ENCODE measurements at regions not wholly inside any gene's neighbourhood (a gene's known extent, or its start where the extent isn't known, plus 50 kb on each side); places are given as distances from the start of the nearest gene placed in this dataset.

GRCh38 chr4:175129797-175130196 lies 211.6 kb downstream of the ADAM29 start:
- no peak for FAIRE-seq

DNA sequence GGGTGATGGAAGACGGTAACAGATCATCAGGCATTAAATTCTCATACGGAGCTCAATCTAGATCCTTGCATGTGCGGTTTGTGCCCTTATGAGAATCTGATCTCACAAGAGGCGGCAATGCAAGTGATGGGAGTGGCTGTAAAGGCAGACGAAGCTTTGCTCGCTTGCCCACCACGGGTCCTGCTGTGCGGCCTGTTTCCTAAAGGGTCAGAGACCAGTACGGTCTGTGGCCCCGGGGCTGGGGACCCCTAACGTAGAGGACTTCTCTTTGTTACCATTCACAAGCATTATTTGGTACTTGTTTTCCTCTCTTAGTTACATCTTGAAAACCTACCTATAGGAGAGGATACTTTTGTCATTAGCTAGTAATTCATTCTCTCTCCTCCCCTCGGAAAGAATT lies 221.0 kb downstream of the ADAM29 start:
- FAIRE-seq: no peak

DNA sequence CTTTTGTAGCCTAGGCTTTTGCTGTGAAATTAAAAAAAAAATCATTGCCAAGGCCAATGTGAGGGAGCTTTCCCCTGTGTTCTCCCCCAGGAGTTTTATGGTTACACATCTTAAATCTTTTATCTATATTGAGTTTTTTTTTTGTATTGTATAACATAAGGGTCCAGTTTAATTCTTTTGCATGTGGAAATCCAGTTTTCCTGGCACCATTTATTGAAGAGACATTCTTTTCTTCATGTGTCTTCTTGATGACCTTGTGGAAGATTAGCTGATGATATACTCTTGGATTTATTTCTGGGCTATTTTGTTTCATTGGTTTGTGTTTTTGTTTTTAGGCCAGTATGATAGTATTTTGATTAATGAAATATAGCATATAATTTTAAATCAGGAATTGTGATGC lies 225.0 kb downstream of the ADAM29 start:
- no peak for FAIRE-seq

- no peak for FAIRE-seq
Observed at GRCh38 chr4:175146799-175147198, 228.6 kb downstream of the ADAM29 start.

DNA sequence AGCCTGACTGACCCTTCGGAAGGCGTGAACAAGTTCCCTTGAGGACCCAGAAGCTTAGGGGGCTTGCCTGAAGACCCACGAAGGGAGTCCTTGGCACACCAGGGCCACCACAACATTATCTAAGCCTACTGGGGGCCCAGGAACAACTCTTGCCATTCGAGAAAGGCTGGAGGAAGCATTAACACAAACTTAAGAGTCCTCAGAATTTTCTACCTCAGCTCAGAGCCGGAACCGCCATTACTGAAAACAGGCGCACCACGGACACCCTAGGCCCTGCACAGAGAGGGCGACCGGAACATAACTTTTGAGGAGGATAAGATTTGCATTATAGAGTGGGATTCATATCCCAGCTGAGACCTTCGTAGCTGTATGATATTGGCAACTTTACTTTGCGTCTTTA lies 229.1 kb downstream of the ADAM29 start:
- no peak for FAIRE-seq

- FAIRE-seq: no peak
Observed at GRCh38 chr4:175166020-175166419, 247.9 kb downstream of the ADAM29 start.

GRCh38 chr4:175176710-175177109 lies 258.6 kb downstream of the ADAM29 start:
- FAIRE-seq: no peak

GRCh38 chr4:175190654-175191053 lies 272.5 kb downstream of the ADAM29 start:
- FAIRE-seq: no peak

DNA sequence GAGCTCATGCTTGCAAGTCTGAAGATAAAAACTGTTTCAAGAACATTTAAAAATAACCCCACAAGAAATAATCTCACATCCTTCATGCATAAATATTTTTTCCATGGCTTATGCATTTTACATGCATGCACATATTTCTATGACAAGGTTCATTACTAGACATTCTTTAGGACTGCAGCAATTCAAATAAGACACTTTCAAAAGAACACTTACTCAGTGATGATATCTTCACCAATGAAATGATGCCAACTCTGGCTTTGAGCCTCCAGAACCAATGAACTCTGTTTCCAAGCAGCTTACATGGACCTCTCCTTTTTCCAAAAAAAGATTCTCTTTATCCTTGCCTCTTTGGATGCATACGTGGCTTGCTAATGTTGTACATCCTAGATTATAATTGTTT lies 279.9 kb downstream of the ADAM29 start:
- FAIRE-seq: no peak

GRCh38 chr4:175215208-175215607 lies 297.1 kb downstream of the ADAM29 start:
- no peak for FAIRE-seq

GRCh38 chr4:175215657-175216056 lies 297.5 kb downstream of the ADAM29 start:
- no peak for FAIRE-seq

- FAIRE-seq: no peak
Observed at GRCh38 chr4:175229154-175229553, 311.0 kb downstream of the ADAM29 start.

- FAIRE-seq: peak; percentile 83
Observed at GRCh38 chr4:175234162-175234561, 316.0 kb downstream of the ADAM29 start.

DNA sequence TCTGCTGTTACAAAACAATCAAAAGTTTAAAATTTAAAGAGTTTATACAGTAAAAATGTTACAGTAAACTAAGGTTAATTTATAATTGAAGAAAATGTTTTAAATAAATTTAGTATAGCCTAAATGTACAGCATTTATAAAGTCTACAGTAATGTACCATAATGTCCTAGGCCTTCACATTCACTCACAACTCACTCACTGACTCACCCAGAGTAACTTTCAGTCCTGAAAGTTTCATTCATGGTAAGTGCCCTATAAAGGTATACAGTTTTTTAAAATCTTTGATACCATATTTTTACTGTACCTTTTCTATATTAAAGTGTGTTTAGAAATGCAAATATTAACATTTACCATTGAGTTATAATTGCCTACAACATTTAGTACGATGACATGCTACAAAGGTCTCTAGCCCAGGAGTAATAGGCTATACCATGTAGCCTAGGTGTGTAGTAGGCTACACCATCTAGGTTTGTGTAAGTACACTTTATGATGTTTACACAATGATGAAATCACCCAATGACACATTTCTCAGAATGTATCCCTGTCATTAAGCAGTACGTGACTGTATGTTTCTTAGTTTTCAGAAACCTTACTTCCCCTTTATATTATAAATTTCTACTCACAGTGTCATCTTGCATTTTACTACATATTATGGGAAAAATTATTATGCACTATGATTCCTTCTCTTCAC lies 320.8 kb downstream of the ADAM29 start:
- peak; percentile 33 for FAIRE-seq

DNA sequence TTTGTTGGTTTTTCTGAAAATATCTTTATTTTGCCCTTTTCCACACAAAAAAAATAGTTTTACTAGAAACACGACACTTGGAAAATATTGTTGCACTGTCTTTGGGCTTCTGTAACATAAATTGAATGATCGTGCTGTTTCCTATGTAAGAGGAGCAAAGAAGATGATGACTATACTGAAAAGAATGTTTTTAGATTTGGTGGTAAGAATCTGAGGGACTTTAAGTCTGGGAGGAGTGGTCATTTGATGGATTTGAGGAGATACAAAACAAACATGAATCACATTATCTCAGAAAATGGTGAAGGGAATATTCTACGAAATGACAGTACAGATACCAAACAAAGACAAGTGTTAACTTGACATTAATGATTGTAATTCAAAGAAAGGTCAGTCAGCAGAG lies 328.8 kb downstream of the ADAM29 start:
- no peak for FAIRE-seq

GRCh38 chr4:175252642-175253041 lies 334.5 kb downstream of the ADAM29 start:
- no peak for FAIRE-seq

DNA sequence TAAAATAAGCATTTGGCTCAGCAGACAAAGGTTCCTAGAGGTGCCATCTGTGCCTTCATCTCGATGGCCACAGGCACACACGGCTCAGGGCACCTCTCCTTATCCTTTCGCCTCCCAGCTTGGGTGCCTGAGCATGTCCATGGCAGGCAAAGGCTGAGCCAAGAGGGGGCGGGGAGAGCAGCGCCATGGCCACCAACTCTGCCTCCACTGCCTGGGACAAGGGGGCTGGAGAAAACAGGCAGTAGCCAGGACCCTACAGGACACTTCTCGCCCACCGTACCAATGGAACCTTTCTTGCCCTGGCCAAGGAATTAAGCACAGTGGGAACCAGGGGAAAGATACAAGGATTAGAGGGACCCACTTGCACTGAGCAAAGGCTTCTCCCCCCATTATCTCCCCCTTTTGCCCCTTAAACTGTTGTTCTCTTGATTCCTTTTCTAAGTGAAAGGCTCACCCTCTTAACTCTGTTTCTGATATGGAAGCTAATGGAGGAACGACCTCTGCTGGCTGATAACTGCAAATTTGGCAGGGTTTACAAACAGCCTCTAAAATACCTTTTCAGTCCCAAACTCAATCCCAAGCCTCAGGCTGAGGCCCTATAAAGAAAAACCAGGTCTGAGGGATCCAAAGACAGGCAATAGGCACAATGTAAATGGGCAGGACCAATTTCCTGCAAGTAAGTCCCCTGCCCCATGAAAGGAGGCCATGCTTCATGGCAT lies 335.2 kb downstream of the ADAM29 start:
- FAIRE-seq: no peak

- FAIRE-seq: no peak
Observed at GRCh38 chr4:175263537-175263936, 345.4 kb downstream of the ADAM29 start.

- no peak for FAIRE-seq
Observed at GRCh38 chr4:175271010-175271630, 353.0 kb downstream of the ADAM29 start.

DNA sequence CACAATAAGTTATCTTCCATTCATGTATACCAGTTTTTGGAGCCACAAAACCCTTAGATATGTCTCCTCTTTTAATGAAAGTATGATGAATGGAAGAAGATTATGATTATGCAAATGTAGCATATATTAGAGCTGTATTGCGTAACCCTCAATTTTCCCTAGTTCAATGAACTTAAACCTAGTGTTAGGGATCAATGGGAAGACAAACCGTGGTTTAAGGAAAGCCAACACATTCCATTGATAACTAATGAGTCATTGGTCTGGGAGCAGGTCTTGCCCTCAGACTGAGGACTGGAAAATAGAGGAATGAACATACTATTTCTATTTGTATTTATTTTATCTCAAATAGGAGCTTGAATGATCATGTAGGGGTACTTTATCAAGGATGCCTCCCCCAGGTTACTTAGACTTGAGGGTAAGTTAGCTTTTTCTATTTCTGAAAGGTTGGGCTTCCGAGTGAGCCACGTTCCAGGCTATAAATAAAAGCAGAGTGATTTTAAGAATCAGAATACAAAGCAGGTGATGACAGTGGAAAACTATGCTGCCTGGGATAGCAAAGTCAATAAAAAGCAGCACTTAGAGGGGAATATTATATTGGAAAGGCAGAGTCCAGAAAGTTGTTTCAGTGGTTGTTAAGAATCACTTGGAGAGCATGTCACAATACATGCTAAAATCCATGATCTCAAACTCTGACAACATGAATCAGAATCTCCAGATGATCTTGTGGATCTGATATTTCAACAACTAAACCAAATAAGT lies 356.0 kb downstream of the ADAM29 start:
- no peak for FAIRE-seq

DNA sequence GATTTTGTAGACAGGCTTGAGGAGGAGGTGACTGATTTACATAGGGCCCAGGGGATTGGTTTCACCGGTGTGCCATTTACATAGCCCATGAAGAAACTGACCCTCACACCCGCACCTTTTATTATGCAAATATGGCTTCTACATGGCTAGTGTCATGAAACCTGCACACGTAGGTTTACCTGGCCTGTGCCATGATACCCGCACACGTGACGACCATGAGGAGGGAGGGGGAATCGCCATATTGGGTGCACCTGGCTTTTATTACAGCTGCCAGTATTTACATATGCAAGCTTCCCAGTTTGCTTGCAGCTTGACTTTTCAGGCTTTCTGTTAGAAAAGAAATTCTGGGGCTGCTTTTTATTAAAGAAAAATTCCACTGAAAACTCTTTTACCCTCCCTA lies 359.7 kb downstream of the ADAM29 start:
- FAIRE-seq: no peak

DNA sequence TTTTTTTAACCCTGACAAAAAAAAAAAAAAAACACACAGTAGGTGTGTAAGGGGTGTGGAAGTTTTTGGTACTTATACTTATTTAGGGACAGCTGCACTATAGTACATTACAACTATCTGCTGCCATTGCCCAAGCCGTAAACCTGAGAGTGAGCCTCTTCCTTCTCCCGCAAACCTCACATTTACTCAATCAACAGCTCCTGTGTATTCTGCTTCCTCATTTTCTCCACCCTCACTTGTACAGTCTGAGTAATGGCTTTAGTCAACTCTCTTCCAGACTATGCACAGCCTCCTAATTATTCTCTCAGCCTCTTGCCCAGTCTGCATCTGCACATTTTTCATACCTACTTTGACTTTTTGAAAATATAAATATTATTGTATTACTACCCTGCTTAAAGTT lies 362.0 kb downstream of the ADAM29 start:
- no peak for FAIRE-seq

DNA sequence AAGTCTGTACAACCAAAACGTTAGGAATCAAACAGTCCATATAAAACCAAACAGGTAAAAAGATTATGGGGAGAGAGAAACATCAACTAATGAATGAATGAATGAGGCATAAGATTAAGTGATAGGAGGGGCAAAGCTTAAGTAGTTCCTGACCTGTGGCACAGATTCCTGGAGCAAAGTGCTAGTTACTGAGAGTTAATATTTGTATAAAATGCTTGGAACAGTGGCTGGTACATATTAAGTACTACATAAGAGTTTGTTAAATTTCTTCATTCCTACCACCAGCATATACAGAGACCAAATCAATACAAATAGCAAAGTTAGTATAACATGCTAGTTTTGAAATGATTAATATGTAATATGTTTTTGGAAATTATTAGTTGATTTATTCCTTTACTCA lies 363.7 kb downstream of the ADAM29 start:
- FAIRE-seq: no peak
